Stimulated activated CD4-positive, alpha-beta T cell treated with anti-CD3 and anti-CD28 coated beads, Interleukin-1b, Interleukin-23, amount 100 ng/mL, for 4 hours (primary cell): ENCODE measurements at regions not wholly inside any gene's neighbourhood (a gene's known extent, or its start where the extent isn't known, plus 50 kb on each side); places are given as distances from the start of the nearest gene placed in this dataset.
"Not testable (repeated sequence)": the region's sequence is repeated elsewhere in the genome, so short reads cannot be mapped to it uniquely, and the experiment has no call there.

Source experiments
- DNase-seq, 2 donors: peaks; one replicate each; pipeline ENCODE4 v3.0.0-alpha.2; 2020; ENCODE audit warnings: low read depth in 2 of 2

DNA sequence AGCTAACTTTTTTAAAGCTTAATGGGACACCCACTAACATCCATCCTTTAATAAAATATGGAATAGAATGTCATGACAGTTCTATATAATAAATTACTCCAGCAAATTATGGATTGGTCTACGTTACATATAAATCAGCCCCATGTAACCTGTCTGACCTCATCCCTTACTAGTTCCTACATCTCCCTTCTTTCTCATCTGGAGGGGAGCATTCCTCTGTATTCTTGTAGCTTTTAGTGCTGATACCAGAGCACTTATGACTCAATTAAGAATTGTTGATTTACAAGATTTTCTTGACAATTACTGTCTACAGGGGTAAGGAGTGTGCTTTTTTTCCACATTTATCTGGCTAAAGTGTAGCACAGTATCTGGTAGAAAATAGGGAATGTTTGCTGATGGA is 523.7 kb downstream of the FAM181B start:
- no peak for DNase-seq

- no peak for DNase-seq
These were observed 538.4 kb downstream of the FAM181B start for GRCh38 chr11:82195283-82195682.

- no peak for DNase-seq
These were observed 539.1 kb downstream of the FAM181B start for GRCh38 chr11:82194521-82194920.

DNA sequence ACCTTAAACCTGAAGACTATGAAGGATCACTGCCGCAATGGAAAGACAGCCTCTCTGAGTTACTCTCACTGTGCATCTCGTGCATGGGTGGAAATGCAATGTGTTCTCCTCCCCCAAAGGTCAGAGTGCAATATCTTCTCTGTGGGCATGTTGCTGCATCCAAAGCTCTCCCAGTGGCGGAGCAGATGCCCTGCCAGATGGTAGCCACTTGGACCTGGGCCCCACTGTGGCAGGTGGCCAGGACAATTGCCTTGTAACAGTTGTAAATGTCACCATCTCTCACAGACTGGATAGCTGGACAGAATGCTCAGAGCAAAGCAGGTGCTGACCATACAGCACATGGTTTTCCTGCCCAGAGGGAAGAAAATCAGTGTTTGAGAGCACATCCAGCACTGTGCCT is 542.0 kb downstream of the FAM181B start:
- DNase-seq = no peak

- no peak for DNase-seq
These were observed 547.7 kb downstream of the FAM181B start for GRCh38 chr11:82185925-82186324.

DNA sequence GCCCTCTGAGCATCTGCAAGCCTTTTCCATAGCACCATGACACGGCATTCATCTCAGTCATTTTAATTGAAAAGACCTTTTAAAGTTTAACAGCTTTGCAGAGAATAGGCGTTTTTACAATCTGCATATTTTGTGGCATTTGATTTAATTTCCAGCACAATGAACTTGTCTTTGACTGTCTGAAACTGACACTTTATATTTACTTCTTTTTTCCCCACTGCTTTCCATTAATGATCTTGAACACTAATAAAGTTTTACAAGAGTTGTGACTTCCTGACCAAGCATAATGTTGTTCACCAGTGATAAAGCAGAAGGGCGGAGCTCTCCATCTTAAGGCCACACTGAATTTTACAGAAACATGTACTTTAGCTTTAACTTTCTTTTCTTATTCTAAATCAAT is 548.7 kb downstream of the FAM181B start:
- DNase-seq = no peak

- DNase-seq = no peak
These were observed 550.3 kb downstream of the FAM181B start for GRCh38 chr11:82183346-82183745.

DNA sequence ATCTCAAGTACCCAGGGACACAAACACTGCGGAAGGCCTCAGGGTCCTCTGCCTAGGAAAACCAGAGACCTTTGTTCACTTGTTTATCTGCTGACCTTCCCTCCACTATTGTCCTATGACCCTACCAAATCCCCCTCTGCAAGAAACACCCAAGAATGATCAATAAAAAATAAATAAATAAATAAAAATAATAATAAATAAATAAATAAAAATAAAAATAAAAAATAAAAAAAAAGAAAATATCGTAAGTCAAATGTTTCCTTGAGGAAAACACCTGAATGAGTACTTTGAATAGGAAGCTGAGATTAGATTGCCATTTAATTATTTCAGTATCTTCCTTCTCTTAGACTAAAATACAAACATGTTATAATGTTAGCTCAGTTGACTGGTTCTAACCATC is 551.0 kb downstream of the FAM181B start:
- not testable (repeated sequence) for DNase-seq

DNA sequence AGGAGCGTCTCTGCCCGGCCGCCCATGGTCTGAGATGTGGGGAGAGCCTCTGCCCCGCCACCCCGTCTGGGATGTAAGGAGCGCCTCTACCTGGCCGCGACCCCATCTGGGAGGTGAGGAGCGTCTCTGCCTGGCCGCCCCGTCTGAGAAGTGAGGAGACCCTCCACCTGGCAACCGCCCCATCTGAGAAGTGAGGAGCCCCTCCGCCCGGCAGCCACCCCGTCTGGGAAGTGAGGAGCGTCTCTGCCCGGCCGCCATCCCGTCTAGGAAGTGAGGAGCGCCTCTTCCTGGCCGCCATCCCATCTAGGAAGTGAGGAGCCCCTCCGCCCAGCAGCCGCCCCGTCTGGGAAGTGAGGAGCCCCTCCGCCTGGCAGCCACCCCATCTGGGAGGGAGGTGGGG is 551.9 kb downstream of the FAM181B start:
- not testable (repeated sequence) for DNase-seq

- no peak for DNase-seq
These were observed 556.7 kb downstream of the FAM181B start for GRCh38 chr11:82176945-82177344.

GRCh38 chr11:82176365-82176764 is 557.3 kb downstream of the FAM181B start:
- DNase-seq = no peak

DNA sequence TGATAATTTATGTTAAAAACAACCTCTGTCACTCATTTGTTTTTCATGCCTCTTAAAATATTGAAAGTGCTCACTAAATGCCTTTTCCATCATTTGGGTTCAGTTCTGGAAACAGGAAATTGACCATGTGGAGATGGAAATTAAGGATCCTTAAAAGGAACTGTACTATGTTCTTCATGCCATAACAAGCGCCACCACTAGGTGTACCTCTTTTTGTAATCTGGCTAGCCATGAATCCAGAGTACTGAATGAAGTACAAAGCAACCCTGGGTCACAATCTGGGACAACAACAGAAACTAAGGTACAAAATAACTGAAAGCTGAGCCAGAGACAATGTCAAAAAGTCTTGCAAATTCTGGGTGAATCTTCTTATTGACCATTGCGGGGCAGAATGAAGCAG is 559.1 kb downstream of the FAM181B start:
- DNase-seq = no peak

GRCh38 chr11:82146789-82147188 is 586.9 kb downstream of the FAM181B start:
- no peak for DNase-seq

DNA sequence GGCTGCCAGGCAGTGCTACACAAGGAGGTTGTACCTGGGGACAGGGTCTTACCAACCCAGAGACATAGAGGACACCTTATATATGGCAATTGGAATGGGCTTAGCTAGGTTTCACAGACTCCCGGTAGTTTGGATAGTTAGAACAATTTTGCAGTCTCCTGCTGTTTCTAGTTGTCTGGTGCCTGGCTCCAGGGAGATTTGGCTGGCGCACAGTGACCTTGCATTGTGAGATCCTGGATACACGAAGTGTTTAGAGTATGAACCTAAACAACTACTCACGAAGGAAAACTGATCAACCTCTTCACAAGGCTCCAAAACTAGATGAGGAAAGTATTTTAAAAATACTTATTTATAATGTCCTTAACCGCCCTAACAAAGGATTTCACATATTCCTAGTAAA is 614.7 kb downstream of the FAM181B start:
- DNase-seq = no peak

GRCh38 chr11:82117362-82117761 is 616.3 kb downstream of the FAM181B start:
- DNase-seq = no peak

GRCh38 chr11:82105331-82105998 is 628.2 kb downstream of the FAM181B start:
- no peak for DNase-seq

- DNase-seq = no peak
These were observed 640.8 kb downstream of the FAM181B start for GRCh38 chr11:82092904-82093303.

DNA sequence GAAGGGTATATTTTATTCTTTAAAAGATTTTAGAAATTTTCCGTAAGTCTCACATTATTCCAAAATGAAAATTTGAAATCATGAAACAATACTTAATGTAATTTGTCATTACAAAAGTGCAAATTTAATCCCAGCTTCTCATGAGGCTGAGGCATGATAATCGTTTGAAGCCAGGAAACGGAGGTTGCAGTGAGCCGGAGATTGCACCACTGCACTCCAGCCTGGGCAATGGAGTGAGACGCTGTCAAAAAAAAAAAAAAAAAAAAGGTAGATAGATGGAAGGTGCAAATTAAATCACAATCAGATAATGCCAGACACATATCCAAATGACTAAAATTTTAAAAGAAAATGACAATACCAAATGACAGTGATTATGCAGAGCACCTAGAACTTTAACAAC is 644.2 kb downstream of the FAM181B start:
- DNase-seq = no peak

- DNase-seq = no peak
These were observed 648.2 kb downstream of the FAM181B start for GRCh38 chr11:82085493-82085892.

DNA sequence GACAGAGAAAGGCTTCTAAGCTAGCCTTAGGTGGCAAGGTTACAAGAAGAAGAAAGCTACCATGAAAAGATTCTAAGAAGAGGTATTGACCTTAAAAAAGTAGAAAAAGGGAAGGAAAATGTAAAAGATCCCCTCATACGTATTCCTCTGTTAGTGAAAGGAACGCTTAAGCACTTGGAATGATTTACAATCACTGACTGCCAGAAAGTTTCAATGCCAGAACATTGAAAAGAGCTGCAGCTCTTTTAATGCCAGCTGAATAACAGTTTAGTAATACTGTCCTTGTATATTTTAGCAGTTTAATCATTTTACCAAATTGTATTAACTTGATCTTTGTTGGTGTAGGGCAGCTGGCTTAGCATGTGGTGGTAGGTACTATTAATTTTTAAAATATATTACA is 650.7 kb downstream of the FAM181B start:
- DNase-seq = no peak

DNA sequence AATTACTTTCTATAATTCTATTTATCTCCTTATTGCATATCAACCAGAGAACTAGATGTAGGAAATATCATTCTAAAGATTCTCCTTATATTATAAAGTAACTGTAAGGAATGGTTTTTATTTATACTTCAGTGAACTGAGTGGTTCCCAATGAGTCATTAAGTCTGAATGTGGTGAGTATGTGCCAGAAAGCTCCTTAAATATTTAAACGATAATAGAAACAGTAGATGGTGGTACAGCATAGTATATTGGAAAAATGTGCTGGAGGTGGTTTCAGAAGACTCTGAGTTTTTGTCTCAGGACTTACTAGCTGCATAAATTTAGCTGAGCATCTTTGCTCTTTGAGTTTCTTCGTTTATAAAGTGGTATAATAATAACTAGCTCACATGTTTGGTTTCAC is 653.5 kb downstream of the FAM181B start:
- no peak for DNase-seq

DNA sequence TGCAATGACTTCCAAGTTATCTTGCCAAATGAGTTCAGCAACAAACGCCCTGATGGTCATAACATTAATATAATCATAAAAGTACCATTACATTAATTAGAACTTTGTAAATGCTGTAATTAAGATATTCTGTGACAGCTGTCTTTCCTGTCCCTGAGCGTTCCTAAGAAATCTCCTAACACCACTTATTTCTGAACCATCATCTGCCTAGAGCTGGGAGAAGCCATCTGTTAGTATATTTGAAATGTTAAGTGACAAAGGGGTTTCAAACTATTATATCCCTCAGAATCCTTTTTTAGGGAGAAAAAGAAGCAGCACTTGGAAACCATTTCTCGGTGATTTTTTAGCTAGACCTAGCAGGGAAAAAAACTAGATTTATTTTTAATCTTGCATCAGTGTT is 657.5 kb downstream of the FAM181B start:
- no peak for DNase-seq

- no peak for DNase-seq
These were observed 674.2 kb downstream of the FAM181B start for GRCh38 chr11:82059505-82059904.

DNA sequence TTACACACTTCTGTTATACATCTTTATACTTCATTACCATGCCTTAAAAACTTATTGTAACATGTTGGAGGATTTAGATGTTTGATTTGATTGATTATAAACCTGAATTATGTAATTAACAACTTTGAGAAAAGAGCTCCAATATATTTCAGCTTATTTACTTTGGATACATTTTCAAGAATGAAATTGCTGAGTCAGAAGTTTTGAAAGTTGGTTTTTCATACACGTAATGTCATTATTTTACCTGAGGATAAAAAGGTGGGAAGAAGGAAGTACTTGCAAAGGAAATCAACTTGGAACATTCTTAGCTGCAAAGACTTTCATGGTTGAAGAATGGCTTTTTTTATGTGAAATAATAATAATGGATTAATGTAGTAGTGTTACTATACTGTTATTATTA is 677.2 kb downstream of the FAM181B start:
- DNase-seq = no peak
